Liver (tissue), 8 donors: ENCODE measurements at regions not wholly inside any gene's neighbourhood (a gene's known extent, or its start where the extent isn't known, plus 50 kb on each side); places are given as distances from the start of the nearest gene placed in this dataset.

Source experiments
- DNase-seq: peaks from one replicate; pipeline ENCODE4 v3.0.0-alpha.2; 2017; ENCODE audit warnings: low spot score
- H3K27ac ChIP-seq, 2 donors: one replicate each; pipeline ENCODE4 v1.7.0; 2013; ENCODE audit warnings: inconsistent platforms in 2 of 2, low read length in 2 of 2, control low read depth in 1 of 2, low read depth in 1 of 2, mild to moderate bottlenecking in 1 of 2
- H3K27me3 ChIP-seq, 4 donors: one replicate each; pipeline versions ENCODE4 v1.6.1 to v1.7.0; 2013; ENCODE audit warnings: low read length in 3 of 4, inconsistent platforms in 1 of 4, mild to moderate bottlenecking in 1 of 4, moderate library complexity in 1 of 4; ENCODE audit not compliant: control insufficient read depth in 4 of 4, insufficient read depth in 4 of 4
- H3K36me3 ChIP-seq, 4 donors: one replicate each; pipeline versions ENCODE4 v1.6.1 to v1.7.0; 2013; ENCODE audit warnings: low read length in 3 of 4, mild to moderate bottlenecking in 3 of 4, low read depth in 1 of 4, moderate library complexity in 1 of 4; ENCODE audit not compliant: control insufficient read depth in 4 of 4, insufficient read depth in 3 of 4
- H3K4me1 ChIP-seq, 4 donors: one replicate each; pipeline versions ENCODE4 v1.6.1 to v1.7.0; 2013; ENCODE audit warnings: low read length in 3 of 4, mild to moderate bottlenecking in 3 of 4, moderate library complexity in 1 of 4; ENCODE audit not compliant: control insufficient read depth in 4 of 4, insufficient read depth in 4 of 4
- H3K4me3 ChIP-seq, 3 donors: one replicate each; pipeline versions ENCODE4 v1.6.1 to v1.7.0; 2013; ENCODE audit warnings: low read length in 3 of 3, control low read depth in 1 of 3, low read depth in 1 of 3, mild to moderate bottlenecking in 1 of 3
- H3K9ac ChIP-seq, 2 donors: one replicate each; pipeline ENCODE4 v1.7.0; 2013; ENCODE audit warnings: low read length in 2 of 2, mild to moderate bottlenecking in 2 of 2, moderate library complexity in 2 of 2, control low read depth in 1 of 2, low read depth in 1 of 2
- H3K9me3 ChIP-seq, 4 donors: one replicate each; pipeline versions ENCODE4 v1.6.1 to v1.7.0; 2013; ENCODE audit warnings: low read length in 3 of 4; ENCODE audit not compliant: control insufficient read depth in 4 of 4
- ATF3 ChIP-seq: IDR thresholded peaks from 2 replicates; pipeline ENCODE4 v1.6.1; 2016; ENCODE audit warnings: antibody characterized with exemption
- CTCF ChIP-seq: fragments of 150-350 bp; IDR thresholded peaks from 2 replicates; pipeline ENCODE4 v1.5.1; 2017; ENCODE audit warnings: improper control_type of control experiment, low read depth, low read length; ENCODE audit not compliant: missing input control
- EGR1 ChIP-seq, 2 donors: IDR thresholded peaks; 2 replicates each; pipeline ENCODE4 v1.6.1; 2016 to 2018; ENCODE audit warnings: antibody characterized with exemption in 2 of 2, low read depth in 2 of 2
- FOXA1 ChIP-seq: IDR thresholded peaks from 2 replicates; pipeline ENCODE4 v1.6.1; 2016; ENCODE audit warnings: antibody characterized with exemption
- FOXA2 ChIP-seq: IDR thresholded peaks from 2 replicates; pipeline ENCODE4 v1.6.1; 2016; ENCODE audit warnings: antibody characterized with exemption
- GABPA ChIP-seq, 2 donors: IDR thresholded peaks in 1 of 2; conservative IDR thresholded peaks in 1 of 2; 2 replicates each; pipeline ENCODE4 v1.6.1; 2016; ENCODE audit warnings: antibody characterized with exemption in 2 of 2, mild to moderate bottlenecking in 1 of 2, moderate library complexity in 1 of 2
- HNF4A ChIP-seq, 2 donors: conservative IDR thresholded peaks; 2 replicates each; pipeline ENCODE4 v1.6.1; 2016; ENCODE audit warnings: antibody characterized with exemption in 2 of 2, mild to moderate bottlenecking in 2 of 2
- HNF4G ChIP-seq: IDR thresholded peaks from 2 replicates; pipeline ENCODE4 v1.6.1; 2016; ENCODE audit warnings: antibody characterized with exemption
- JUND ChIP-seq, 2 donors: IDR thresholded peaks; 2 replicates each; pipeline ENCODE4 v1.6.1; 2016; ENCODE audit warnings: antibody characterized with exemption in 2 of 2
- MAX ChIP-seq: IDR thresholded peaks from 2 replicates; pipeline ENCODE4 v1.6.1; 2016; ENCODE audit warnings: antibody characterized with exemption
- NR2F2 ChIP-seq: IDR thresholded peaks from 2 replicates; pipeline ENCODE4 v1.6.1; 2016; ENCODE audit warnings: antibody characterized with exemption
- RAD21 ChIP-seq, 2 donors: IDR thresholded peaks; 2 replicates each; pipeline ENCODE4 v1.6.1; 2016; ENCODE audit warnings: antibody characterized with exemption in 2 of 2, mild to moderate bottlenecking in 2 of 2
- REST ChIP-seq: IDR thresholded peaks from 2 replicates; pipeline ENCODE4 v1.6.1; 2016; ENCODE audit warnings: antibody characterized with exemption, mild to moderate bottlenecking
- RXRA ChIP-seq, 2 donors: IDR thresholded peaks; 2 replicates each; pipeline ENCODE4 v1.6.1; 2017 to 2018; ENCODE audit warnings: antibody characterized with exemption in 2 of 2, mild to moderate bottlenecking in 1 of 2
- SP1 ChIP-seq: IDR thresholded peaks from 2 replicates; pipeline ENCODE4 v1.6.1; 2018; ENCODE audit warnings: antibody characterized with exemption, mild to moderate bottlenecking
- TAF1 ChIP-seq: conservative IDR thresholded peaks from 2 replicates; pipeline ENCODE4 v1.6.1; 2016; ENCODE audit warnings: antibody characterized with exemption, mild to moderate bottlenecking
- YY1 ChIP-seq: IDR thresholded peaks from 2 replicates; pipeline ENCODE4 v1.6.1; 2016; ENCODE audit warnings: antibody characterized with exemption, mild to moderate bottlenecking
- ZBTB33 ChIP-seq: IDR thresholded peaks from 2 replicates; pipeline ENCODE4 v1.6.1; 2016; ENCODE audit warnings: antibody characterized with exemption
- WGBS: extraction: QIAGEN DNeasy Blood & Tissue Kit; methylation state at CpG from one replicate; pipeline ENCODE4 v1.1.7; 2013; 5-methylcytosine and 5-hydroxymethylcytosine counted together
- donor health status: healthy.
- donor health status: healthy.
- donor health status: healthy.
- donor health status: healthy.
- donor health status: healthy.

DNA sequence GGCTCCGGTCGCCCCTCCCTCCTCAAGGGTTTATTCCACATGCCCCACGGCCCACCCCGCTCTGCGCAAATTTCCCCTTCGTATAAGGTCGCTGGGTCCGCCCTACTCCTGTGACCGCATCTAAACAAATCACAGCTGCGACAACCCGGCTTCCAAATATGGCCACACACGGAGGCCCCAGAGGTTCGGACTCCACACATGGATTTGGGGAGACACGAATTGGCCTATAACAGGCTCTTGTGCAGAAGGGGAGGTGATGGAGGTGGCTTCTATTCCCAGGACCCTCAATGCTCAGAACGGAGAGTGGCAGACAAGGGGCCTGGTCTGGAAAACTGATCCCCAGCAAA lies 90.1 kb downstream of the FOXL3 start:
- Histone ChIP-seq H3K36me3 (no peaks in the 10 kb centered on the region), H3K9ac (no peak overlapping the region), H3K9me3 (peaks cover 0 to 9% (median 3%) of the 10 kb centered on the region in 4 donors), H3K4me3 (no peak overlapping the region), H3K4me1 (peaks cover 0 to 8% (median 0%) of the 10 kb centered on the region in 4 donors), H3K27me3 (no peaks in the 10 kb centered on the region), H3K27ac (no peak overlapping the region)
- TF ChIP-seq GABPA (IDR thresholded peaks at IDR 0.05 in 1 of 2, conservative IDR thresholded peaks at IDR 0.05 in 1 of 2), result no peak
- TF ChIP-seq FOXA1, result no peak
- no peak for TF ChIP-seq JUND (IDR thresholded peaks at IDR 0.05)
- TF ChIP-seq FOXA2, result no peak
- no peak for TF ChIP-seq REST
- no peak for TF ChIP-seq SP1
- TF ChIP-seq CTCF, result no peak
- no peak for TF ChIP-seq NR2F2
- TF ChIP-seq ATF3, result no peak
- TF ChIP-seq YY1, result no peak
- TF ChIP-seq RXRA (IDR thresholded peaks at IDR 0.05), result no peak
- no peak for TF ChIP-seq HNF4A (conservative IDR thresholded peaks at IDR 0.05)
- no peak for DNase-seq
- 58% methylated on average over 15 of the region's 15 CpGs for WGBS

- Histone ChIP-seq H3K9ac (no peak overlapping the region), H3K4me3 (no peak overlapping the region), H3K4me1 (peaks cover 0 to 8% (median 0%) of the 10 kb centered on the region in 4 donors), H3K27me3 (no peaks in the 10 kb centered on the region), H3K27ac (no peak overlapping the region), H3K9me3 (peaks cover 0 to 9% (median 3%) of the 10 kb centered on the region in 4 donors), H3K36me3 (no peaks in the 10 kb centered on the region)
- 86% methylated on average over 8 of the region's 8 CpGs for WGBS
- no peak for DNase-seq
- no peak for TF ChIP-seq EGR1 (IDR thresholded peaks at IDR 0.05; ENCODE audit: low read depth in 2 of 2)
- no peak for TF ChIP-seq FOXA2
- TF ChIP-seq YY1, result no peak
- TF ChIP-seq ZBTB33, result no peak
- TF ChIP-seq REST, result no peak
- TF ChIP-seq TAF1, result no peak
- no peak for TF ChIP-seq ATF3
- no peak for TF ChIP-seq RAD21 (IDR thresholded peaks at IDR 0.05)
- no peak for TF ChIP-seq CTCF
- no peak for TF ChIP-seq JUND (IDR thresholded peaks at IDR 0.05)
- no peak for TF ChIP-seq FOXA1
- no peak for TF ChIP-seq MAX
- no peak for TF ChIP-seq HNF4G
- no peak for TF ChIP-seq HNF4A (conservative IDR thresholded peaks at IDR 0.05)
- no peak for TF ChIP-seq NR2F2
- no peak for TF ChIP-seq RXRA (IDR thresholded peaks at IDR 0.05)
Measured at GRCh38 chr7:380711-381210, 90.8 kb downstream of the FOXL3 start.
